Upper lobe of left lung (tissue), 4 donors: ENCODE measurements at regions not wholly inside any gene's neighbourhood (a gene's known extent, or its start where the extent isn't known, plus 50 kb on each side); places are given as distances from the start of the nearest gene placed in this dataset.

Source experiments
- EP300 ChIP-seq, 4 donors: sonication (generic); formaldehyde crosslinking; IDR thresholded peaks; one replicate each; pipeline ENCODE4 v1.5.1; 2017; ENCODE audit warnings: antibody characterized with exemption in 4 of 4, control low read depth in 2 of 4
- POLR2A ChIP-seq, 4 donors: fragments of 450-650 bp; IDR thresholded peaks; one replicate each; pipeline ENCODE4 v1.5.1; 2016 to 2017; ENCODE audit warnings: antibody characterized with exemption in 4 of 4, mild to moderate bottlenecking in 2 of 4
- POLR2AphosphoS5 ChIP-seq, 2 donors: sonication (generic); formaldehyde crosslinking; IDR thresholded peaks; one replicate each; pipeline ENCODE4 v1.5.1; 2017; ENCODE audit warnings: antibody characterized with exemption in 2 of 2
- TF ChIP-seq, protein P1 (sequence below), 6 experiments: fragments of 450-650 bp in 4 of 6; fragments of 200-600 bp in 2 of 6; sonication (generic) in 2 of 6; IDR thresholded peaks; one replicate each; pipeline ENCODE4 v1.5.1; 2016 to 2019; ENCODE audit warnings: antibody characterized with exemption in 6 of 6

DNA sequence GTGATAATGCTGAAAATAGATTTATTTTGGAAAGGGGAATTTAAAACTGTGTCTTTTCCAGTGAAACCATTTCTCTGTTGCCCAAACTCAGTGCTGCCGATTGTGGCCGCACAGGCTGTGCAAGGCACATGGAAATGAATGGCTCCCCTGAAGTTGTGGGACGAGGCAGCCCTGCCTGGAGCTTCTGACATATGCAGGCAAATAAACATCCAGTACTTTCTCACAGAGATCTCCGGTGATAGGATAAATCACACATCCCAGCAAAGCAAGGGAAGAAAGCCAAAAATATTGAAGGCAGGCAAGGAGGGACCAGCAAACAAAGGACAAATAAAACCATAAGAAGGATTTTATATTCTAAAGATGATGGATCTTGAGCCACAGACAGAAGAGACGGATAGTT is 464.5 kb downstream of the MTRR start:
- no peak for TF ChIP-seq POLR2AphosphoS5 (IDR thresholded peaks at IDR 0.05)
- TF ChIP-seq, protein P1, sequence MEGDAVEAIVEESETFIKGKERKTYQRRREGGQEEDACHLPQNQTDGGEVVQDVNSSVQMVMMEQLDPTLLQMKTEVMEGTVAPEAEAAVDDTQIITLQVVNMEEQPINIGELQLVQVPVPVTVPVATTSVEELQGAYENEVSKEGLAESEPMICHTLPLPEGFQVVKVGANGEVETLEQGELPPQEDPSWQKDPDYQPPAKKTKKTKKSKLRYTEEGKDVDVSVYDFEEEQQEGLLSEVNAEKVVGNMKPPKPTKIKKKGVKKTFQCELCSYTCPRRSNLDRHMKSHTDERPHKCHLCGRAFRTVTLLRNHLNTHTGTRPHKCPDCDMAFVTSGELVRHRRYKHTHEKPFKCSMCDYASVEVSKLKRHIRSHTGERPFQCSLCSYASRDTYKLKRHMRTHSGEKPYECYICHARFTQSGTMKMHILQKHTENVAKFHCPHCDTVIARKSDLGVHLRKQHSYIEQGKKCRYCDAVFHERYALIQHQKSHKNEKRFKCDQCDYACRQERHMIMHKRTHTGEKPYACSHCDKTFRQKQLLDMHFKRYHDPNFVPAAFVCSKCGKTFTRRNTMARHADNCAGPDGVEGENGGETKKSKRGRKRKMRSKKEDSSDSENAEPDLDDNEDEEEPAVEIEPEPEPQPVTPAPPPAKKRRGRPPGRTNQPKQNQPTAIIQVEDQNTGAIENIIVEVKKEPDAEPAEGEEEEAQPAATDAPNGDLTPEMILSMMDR (IDR thresholded peaks at IDR 0.05) = no peak
- no peak for TF ChIP-seq POLR2A (IDR thresholded peaks at IDR 0.05)
- no peak for TF ChIP-seq EP300 (IDR thresholded peaks at IDR 0.05)
